Adrenal gland (tissue), 5 donors: ENCODE measurements at regions not wholly inside any gene's neighbourhood (a gene's known extent, or its start where the extent isn't known, plus 50 kb on each side); places are given as distances from the start of the nearest gene placed in this dataset.

Source experiments
- CTCF ChIP-seq, 6 experiments: fragments of 450-650 bp in 4 of 6; fragments of 200-600 bp in 2 of 6; sonication (generic) in 1 of 6; IDR thresholded peaks; 1 replicate in 5 of 6; 2 replicates in 1 of 6; pipeline versions ENCODE4 v1.5.1 to v1.8.0; 2016 to 2021; ENCODE audit warnings: antibody characterized with exemption in 6 of 6, mild to moderate bottlenecking in 2 of 6, moderate library complexity in 1 of 6
- POLR2A ChIP-seq, 2 donors: fragments of 450-650 bp; IDR thresholded peaks; one replicate each; pipeline ENCODE4 v1.6.1; 2017; ENCODE audit warnings: antibody characterized with exemption in 2 of 2, mild to moderate bottlenecking in 2 of 2, moderate library complexity in 1 of 2
- donor health status: DM: no; HTN: no; CAD: no.

GRCh38 chr6:131353876-131354275 lies 218.6 kb downstream of the AKAP7 start:
- TF ChIP-seq CTCF (IDR thresholded peaks at IDR 0.05) = no peak
- TF ChIP-seq POLR2A (IDR thresholded peaks at IDR 0.05) = no peak
